SK-N-SH treated with all-trans-retinoic acid at 6 μM for 48 hours (cell line): ENCODE measurements at regions not wholly inside any gene's neighbourhood (a gene's known extent, or its start where the extent isn't known, plus 50 kb on each side); places are given as distances from the start of the nearest gene placed in this dataset.

ENCODE experiments used
- ARNTL ChIP-seq: fragments of 450-650 bp; formaldehyde crosslinking; IDR thresholded peaks from 2 replicates; pipeline ENCODE4 v1.5.0; 2020; ENCODE audit warnings: low read depth, mild to moderate bottlenecking, moderate library complexity, borderline replicate concordance
- CSDC2 ChIP-seq: fragments of 250-450 bp; sonication (Bioruptor Pico); IDR thresholded peaks from 2 replicates; pipeline ENCODE4 v1.5.0; 2020; ENCODE audit warnings: mild to moderate bottlenecking, moderate library complexity
- GLIS3 ChIP-seq: fragments of 250-450 bp; sonication (Bioruptor Pico); IDR thresholded peaks from 2 replicates; pipeline ENCODE4 v1.5.0; 2020; ENCODE audit warnings: mild to moderate bottlenecking, moderate library complexity
- ISL1 ChIP-seq: fragments of 250-450 bp; sonication (Bioruptor Pico); IDR thresholded peaks from 2 replicates; pipeline ENCODE4 v2.1.2; 2022; ENCODE audit warnings: mild to moderate bottlenecking, moderate library complexity
- RARB ChIP-seq: fragments of 250-450 bp; sonication (Bioruptor Pico); IDR thresholded peaks from 2 replicates; pipeline ENCODE4 v1.8.0; 2021; ENCODE audit warnings: mild to moderate bottlenecking, moderate library complexity
- ZC3H10 ChIP-seq: fragments of 250-450 bp; sonication (Bioruptor Pico); IDR thresholded peaks from 2 replicates; pipeline ENCODE4 v1.5.1; 2021; ENCODE audit warnings: mild to moderate bottlenecking, moderate library complexity
- ZFP3 ChIP-seq: fragments of 250-450 bp; sonication (Bioruptor Pico); IDR thresholded peaks from 2 replicates; pipeline ENCODE4 v1.5.0; 2020; ENCODE audit warnings: mild to moderate bottlenecking, moderate library complexity
- TF ChIP-seq, protein P1 (sequence below): fragments of 250-450 bp; sonication (Bioruptor Pico); IDR thresholded peaks from 2 replicates; pipeline ENCODE4 v1.8.0; 2020; ENCODE audit warnings: mild to moderate bottlenecking, moderate library complexity, borderline replicate concordance
- TF ChIP-seq, protein P2 (sequence below): fragments of 250-450 bp; sonication (Bioruptor Pico); IDR thresholded peaks from 2 replicates; pipeline ENCODE4 v1.5.1; 2020; ENCODE audit warnings: low read depth, mild to moderate bottlenecking, moderate library complexity

DNA sequence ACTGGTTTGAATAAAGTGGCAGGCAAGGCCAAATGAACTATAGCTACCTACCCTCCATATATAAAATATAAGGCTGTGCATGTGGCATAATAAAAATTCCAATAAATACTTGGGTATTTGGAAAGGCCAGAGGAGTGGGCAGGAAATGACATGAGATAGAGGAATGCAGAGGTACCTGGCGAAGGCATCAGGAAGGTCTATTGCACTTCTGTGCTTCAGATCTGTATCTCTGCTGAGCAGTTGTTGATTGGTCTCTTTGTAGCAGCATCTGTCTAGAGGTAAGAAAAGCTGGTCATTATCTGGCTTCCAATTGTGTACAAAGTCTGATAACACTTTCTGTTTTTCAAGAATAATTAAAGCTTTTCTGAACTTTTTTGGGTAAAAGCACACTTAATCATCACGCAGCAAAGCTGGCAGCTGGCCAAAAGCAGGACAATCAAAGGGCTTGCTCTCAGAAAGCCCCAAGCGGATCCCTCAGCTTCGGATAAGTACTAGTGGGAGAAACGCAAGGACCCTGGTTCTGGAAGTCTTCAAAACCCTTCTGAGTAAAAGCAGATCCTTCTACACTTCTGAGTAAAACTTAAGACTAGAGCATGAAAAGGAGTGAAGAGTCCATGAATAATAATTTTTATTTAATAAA lies 120.1 kb upstream of the TCF21 start:
- TF ChIP-seq ARNTL (no peak), RARB (no peak), ZFP3 (CRISPR knock-in tag) (no peak), CSDC2 (CRISPR knock-in tag) (no peak), ZC3H10 (CRISPR knock-in tag) (no peak), GLIS3 (CRISPR knock-in tag) (no peak), ISL1 (CRISPR knock-in tag) (no peak)
- TF ChIP-seq, protein P1, sequence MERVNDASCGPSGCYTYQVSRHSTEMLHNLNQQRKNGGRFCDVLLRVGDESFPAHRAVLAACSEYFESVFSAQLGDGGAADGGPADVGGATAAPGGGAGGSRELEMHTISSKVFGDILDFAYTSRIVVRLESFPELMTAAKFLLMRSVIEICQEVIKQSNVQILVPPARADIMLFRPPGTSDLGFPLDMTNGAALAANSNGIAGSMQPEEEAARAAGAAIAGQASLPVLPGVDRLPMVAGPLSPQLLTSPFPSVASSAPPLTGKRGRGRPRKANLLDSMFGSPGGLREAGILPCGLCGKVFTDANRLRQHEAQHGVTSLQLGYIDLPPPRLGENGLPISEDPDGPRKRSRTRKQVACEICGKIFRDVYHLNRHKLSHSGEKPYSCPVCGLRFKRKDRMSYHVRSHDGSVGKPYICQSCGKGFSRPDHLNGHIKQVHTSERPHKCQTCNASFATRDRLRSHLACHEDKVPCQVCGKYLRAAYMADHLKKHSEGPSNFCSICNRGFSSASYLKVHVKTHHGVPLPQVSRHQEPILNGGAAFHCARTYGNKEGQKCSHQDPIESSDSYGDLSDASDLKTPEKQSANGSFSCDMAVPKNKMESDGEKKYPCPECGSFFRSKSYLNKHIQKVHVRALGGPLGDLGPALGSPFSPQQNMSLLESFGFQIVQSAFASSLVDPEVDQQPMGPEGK = no peak
- TF ChIP-seq, protein P2, sequence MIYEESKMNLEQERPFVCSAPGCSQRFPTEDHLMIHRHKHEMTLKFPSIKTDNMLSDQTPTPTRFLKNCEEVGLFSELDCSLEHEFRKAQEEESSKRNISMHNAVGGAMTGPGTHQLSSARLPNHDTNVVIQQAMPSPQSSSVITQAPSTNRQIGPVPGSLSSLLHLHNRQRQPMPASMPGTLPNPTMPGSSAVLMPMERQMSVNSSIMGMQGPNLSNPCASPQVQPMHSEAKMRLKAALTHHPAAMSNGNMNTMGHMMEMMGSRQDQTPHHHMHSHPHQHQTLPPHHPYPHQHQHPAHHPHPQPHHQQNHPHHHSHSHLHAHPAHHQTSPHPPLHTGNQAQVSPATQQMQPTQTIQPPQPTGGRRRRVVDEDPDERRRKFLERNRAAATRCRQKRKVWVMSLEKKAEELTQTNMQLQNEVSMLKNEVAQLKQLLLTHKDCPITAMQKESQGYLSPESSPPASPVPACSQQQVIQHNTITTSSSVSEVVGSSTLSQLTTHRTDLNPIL (CRISPR knock-in tag) = no peak
